ENCODE measurements at regions not wholly inside any gene's neighbourhood (a gene's known extent, or its start where the extent isn't known, plus 50 kb on each side); places are given as distances from the start of the nearest gene placed in this dataset.

DNA sequence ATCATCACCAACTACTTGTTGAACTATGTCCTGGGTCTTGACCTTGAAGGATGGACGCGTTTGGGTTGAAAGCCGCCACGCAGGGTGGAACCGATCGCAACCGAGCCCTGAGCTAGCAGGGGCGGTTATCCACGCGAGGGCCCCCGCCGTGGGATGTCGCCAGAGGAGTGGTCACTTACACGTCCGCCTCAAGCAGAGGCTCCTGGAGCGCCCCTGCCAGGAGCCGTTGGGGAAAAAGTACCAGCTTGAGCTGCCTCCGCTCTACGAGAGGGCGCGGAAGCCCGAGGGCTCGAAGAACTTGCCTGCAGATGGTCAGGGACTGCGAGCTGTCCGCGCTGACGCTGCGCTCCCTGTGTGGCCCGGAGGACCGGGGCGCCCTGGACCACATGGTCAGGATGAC lies 100.7 kb upstream of the OR4C13 start:
- TF ChIP-seq, protein P1, sequence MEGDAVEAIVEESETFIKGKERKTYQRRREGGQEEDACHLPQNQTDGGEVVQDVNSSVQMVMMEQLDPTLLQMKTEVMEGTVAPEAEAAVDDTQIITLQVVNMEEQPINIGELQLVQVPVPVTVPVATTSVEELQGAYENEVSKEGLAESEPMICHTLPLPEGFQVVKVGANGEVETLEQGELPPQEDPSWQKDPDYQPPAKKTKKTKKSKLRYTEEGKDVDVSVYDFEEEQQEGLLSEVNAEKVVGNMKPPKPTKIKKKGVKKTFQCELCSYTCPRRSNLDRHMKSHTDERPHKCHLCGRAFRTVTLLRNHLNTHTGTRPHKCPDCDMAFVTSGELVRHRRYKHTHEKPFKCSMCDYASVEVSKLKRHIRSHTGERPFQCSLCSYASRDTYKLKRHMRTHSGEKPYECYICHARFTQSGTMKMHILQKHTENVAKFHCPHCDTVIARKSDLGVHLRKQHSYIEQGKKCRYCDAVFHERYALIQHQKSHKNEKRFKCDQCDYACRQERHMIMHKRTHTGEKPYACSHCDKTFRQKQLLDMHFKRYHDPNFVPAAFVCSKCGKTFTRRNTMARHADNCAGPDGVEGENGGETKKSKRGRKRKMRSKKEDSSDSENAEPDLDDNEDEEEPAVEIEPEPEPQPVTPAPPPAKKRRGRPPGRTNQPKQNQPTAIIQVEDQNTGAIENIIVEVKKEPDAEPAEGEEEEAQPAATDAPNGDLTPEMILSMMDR (IDR thresholded peaks at IDR 0.05; ENCODE audit: insufficient read depth, low read length) = no peak
- TF ChIP-seq POLR2AphosphoS5 (IDR thresholded peaks at IDR 0.05; ENCODE audit: low read depth) = no peak

All from HL-60 (cell line).